Dedifferentiated amniotic fluid mesenchymal stem cell (primary cell): ENCODE measurements at regions not wholly inside any gene's neighbourhood (a gene's known extent, or its start where the extent isn't known, plus 50 kb on each side); places are given as distances from the start of the nearest gene placed in this dataset.
"Not testable (repeated sequence)": the region's sequence is repeated elsewhere in the genome, so short reads cannot be mapped to it uniquely, and the experiment has no call there.

Experiments
- DNase-seq: peaks from one replicate; pipeline ENCODE4 v3.0.0-alpha.2; 2016; ENCODE audit errors: extremely low spot score

DNA sequence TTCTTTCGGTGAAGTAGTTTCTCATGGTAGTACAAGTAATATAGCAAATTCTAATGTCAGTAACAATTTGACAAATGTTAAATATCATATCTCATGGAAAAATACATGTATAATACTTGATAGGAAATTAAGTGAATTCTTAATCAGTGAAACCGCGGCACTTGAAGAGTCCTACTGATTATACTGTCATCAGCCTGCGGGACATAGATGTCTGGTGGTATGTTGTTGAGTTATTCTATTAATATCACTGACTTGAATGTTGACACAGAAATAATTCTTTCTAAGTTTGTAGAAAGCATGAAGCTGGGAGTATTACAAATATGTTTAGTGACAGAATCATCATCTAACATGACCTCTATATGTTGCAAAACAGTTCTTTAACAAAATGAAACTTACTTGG lies 479.8 kb upstream of the IMPG1 start:
- DNase-seq = no peak

DNA sequence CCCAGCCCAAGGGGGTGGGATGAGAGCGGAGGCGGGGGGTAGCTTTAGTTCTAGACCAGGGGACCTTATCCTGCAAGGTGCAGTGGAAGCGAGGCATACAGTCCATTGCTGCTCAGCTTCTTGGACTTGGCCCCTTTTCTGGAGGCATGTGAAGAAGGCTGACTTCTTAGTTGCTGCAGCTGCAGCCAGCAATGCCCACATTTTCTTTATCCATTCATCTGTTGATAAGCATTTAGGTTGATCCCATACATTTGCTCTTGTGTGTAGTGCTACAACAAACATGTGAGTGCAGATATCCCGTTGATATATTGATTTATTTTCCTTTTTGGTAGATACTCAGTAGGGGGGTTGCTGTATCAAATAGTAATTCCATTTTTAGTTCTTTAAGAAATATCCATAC lies 461.2 kb upstream of the IMPG1 start:
- no peak for DNase-seq

DNA sequence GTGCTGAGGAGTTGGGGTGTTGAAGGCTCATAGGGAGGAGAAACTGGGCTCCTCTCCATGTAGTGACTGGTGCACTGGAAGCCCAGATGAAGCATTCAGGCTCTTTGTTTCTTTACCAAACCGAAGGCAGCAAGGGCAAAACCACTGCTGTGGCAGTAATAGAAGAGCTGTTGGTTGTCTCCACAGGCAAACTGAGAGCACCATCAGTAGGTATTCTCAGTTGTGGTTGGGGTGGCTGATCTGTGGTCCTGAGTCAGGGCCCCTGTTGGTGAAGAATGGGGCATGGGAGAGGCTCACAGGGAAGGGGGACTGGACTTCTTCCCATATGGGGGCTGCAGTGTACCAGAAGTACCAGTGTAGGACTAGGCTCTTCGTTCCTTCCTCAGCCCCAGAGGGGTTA lies 460.2 kb upstream of the IMPG1 start:
- no peak for DNase-seq

DNA sequence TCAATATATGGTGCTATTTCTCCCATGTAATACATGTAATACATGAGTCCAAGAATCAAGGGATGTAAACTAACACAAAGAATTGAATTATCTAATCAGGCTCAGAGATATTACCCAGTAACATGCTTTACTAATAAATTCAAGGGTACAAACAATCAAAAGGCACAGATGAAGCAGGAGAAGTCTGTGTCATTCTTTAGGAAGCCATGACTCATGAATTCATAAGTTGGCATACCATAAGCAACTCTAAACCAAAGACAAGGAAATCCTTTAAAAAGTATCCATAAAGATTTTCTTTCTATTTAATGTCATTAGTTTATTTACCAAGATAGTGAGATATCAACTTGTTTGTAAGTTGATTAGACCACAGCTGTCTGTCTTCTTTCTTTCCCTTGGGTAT lies 446.0 kb upstream of the IMPG1 start:
- DNase-seq = no peak

DNA sequence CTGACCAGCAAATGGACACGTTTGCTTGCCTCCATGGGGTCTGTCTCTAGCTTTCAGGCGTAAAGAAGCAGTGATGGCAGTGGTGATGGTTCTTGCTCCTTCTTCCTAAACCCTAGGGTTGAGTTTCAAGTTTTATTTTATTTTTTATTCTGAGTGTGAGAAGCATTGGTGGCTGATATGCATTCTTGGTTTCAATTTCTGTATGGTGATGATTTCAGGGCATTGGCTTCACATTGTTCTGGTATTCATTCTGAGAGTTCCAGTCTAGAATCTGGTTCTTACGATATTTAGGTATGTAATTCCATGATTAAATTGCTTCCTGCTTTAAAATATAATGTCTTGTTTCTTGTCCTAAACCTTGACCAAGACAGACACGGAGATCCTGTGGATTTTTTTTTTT lies 444.5 kb upstream of the IMPG1 start:
- DNase-seq = no peak

DNA sequence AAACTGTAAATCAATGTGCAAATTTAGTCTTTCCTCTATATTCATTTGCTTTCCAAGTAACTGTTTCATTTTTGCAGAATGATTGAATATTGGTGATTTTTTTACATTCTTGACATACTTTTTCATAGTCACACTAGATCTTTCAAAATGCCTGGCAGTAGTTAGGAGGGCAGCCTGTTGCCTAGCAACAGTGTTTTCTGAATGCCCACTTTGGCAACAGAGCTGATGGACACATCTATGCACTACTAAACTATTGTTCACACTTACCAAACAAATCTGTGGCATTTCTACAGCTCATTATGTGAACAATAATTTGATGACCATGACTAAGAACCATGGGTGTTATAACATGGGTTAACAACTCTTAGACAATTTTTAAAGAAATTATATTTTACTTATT lies 438.0 kb upstream of the IMPG1 start:
- no peak for DNase-seq

DNA sequence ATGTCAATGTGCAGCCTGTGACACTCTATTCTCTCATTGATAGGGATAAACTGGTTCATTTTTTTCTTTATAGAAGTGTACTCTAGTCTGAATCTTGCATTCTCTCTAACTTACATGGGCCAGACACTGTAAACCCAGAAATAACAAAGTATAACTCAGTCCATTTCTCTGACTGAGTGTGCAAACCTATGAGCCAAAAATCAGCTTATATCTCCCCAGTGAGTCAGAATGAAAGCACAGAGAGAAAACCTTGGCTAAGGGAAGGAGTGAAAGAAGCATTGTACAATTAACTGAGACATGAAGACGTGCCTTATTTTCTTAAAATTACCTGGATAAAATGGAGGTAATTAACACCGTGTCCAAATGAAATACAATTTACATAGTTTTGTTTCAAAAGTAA lies 436.9 kb upstream of the IMPG1 start:
- no peak for DNase-seq

DNA sequence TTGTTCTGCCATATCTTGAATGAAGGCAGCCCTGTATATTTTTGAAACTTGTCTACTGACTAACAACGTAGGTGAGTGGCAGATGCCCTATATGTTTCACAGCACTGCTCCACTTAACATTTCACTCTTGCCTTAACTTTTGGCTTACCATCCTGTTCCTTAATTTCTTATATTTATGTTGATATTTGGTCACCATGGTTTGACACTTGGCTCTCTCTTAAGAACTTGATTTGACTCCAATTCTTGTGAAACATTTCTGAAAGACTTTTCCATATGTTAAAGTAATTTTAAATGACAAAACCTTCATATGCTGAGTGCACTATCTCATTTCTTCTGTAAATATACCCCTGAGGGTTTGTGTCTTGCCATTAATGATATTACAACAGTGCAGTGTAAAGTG lies 434.3 kb upstream of the IMPG1 start:
- DNase-seq = no peak

DNA sequence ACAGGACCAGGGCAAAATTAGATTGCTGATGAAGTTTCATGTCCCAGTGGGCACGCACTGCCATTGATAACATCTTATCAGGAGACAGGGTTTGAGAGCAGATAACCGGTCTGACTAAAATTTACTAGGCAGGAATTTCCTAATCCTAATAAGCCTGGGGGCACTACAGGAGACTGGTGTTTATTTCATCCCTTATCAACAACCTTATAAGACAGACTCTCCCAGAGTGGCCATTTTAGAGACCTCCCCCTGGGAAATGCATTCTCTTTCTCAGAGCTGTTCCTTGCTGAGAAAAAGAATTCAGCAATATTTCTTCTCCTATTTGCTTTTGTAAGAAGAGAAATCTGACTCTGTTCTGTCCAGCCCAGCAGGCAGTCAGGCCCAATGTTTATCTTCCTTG lies 423.4 kb upstream of the IMPG1 start:
- no peak for DNase-seq

DNA sequence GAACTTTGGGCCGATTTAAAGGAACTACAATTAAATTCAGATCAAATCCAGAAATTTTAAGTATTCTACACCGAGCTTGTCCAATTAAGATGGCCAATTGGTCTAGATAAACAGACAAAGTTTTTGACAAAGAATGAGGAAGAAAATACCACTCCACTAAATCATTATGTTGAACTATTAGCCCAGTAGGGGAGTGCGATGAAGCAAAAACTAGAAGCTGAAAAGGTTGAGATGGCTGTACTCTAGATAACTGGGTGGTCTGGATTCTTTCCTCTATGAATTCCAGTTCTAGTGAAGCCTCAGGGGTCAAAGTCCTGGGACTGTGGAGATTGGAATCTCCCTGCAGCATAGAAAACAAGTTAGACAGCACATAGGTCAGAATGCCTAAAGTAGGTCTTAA lies 418.9 kb upstream of the IMPG1 start:
- not testable (repeated sequence) for DNase-seq

DNA sequence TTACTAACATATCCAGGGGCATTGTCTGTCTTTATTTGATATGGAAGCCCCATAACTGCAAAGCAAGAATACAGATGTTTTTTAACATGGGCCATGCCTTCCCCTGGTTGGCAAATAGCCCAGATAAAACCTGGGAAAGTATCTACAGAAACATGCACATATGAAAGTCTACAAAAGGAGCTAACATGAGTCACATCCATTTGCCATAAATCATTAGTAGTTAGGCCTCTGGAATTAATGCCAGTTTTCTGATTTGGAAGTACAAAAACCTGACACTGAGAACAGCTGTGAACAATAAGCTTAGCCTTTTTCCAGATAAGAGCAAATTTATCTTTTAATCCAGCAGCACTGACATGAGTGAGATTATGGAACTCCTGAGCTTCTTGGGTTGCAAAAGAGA lies 418.0 kb upstream of the IMPG1 start:
- no peak for DNase-seq

DNA sequence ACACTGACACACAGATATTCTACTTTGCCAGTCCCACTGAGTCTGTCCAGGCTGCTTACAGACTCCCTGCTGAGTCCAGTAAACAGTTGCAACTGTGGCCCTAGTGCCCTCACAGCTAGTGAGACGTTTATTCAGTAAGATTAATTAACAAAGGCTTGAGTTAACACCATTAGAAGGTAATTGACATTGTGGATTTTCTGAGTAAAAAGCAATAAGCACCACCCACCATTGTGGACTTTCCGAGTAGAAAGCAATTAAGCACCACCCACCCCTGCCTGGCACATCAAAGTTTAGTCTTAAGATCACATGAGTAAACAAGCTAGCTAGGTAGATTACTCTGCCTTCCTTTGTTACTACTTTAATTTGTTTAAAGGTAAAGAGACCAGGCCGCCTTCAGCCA lies 408.6 kb upstream of the IMPG1 start:
- no peak for DNase-seq

DNA sequence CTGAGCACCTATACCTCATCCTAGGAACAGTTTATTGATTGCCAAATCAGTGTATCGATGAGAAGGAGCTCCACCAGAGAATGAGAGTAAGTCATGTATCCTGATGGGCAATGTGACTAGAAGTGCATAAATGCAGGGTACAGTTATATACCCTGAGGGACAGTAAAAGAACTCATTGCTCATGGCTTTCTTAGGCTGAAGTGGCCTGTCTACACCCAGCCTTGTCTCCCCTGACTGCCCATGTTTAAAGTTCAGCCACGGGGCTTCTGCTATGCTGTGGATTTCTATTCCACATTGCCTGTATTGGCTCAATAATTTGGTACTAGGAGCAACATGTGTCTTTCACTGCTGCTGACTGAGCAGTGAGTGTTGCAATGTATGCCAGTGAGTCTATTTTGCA lies 400.4 kb upstream of the IMPG1 start:
- DNase-seq = no peak

DNA sequence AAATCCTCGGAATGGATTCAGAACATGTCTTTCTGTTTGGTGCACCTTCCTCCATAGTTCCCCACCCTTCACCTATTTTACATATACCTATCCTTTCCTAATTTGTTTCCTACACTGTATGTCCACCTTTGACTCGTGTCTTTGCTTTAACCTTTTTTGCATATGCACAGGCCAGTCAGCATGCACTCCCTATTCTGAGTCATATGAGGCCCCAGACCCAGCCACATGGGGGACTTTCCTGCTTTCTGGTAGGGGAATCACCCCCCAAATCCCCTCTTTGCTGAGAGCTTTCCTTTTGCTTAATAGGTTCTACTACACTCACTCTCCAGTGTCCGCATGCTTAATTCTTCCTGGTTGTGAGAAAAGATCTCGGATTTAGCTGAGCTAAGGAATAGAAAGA lies 393.8 kb upstream of the IMPG1 start:
- DNase-seq = no peak

DNA sequence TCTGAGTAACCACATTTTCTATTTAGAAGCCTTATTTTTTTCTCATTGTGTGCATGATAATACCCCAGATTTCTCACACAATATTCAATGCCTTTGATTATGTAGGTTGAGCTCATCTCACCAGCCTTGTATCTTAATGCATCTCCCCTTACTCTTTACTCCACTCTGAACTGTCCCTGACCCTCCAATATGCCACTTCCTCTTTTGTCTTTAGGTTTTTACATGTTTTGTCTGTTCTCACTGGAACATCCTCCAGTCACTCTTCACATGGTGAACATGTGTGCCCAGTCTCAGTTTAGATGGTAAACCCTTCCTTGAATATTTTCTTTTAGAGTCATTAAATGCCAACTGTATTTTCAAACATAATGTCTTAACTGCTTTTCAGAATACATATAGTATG lies 392.9 kb upstream of the IMPG1 start:
- no peak for DNase-seq

DNA sequence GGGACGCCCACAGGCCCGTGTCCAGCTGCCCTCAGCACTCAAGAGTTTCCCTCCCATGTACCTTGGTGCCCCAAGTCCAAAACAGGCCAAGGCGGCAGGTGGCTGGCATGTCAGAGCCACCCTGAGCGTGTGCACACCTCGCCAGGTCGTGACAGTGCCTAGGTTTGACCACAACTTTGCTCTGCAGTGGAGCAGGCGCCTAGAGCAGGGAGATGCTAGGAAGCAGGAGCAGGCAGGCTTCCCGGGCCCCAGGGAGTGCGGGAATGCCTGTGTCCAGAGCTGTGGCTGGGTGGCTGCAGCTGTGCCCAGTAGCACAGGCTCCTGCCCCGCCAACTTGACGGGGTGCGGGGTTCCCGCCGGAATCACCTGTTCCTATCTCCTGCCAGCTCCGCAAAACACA lies 380.8 kb upstream of the IMPG1 start:
- no peak for DNase-seq

DNA sequence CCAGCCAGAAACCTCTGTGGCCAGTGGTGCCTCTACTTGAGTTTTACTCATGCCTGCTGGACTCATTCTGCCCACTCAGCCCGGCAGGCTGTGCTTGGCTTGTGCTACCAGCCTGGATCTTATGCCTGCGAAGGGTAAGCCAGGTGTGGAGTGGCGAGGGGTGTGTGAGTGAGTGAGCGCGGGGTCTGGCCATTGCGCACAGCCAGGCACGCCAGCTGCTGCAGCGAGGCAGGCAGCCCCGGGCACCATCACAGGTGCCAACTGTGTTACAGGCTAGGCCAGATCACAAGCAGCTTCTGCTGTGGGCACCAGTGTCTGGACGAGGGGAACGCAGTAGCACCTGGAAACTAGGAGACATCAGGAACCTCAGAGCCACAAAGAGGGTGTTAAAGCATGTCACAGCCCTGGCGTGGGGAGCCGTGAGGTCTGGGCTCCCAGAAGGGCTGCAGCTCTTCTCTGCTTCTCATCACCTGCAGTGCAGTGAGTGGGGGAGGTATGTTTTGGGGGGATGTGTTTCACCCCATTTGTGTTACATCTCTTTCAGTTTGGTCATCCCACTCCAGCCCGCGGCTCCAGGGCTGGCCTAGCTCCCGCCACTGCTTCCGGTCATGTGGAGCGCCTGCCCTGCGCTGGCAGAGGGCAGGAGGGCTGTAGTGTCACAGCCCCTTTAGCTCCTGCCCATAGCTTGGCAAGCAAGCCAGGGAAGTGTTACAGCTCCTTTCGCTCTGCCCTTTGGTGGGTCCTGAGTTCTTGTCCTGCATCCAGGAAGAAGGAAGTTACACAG lies 379.7 kb upstream of the IMPG1 start:
- DNase-seq = no peak

DNA sequence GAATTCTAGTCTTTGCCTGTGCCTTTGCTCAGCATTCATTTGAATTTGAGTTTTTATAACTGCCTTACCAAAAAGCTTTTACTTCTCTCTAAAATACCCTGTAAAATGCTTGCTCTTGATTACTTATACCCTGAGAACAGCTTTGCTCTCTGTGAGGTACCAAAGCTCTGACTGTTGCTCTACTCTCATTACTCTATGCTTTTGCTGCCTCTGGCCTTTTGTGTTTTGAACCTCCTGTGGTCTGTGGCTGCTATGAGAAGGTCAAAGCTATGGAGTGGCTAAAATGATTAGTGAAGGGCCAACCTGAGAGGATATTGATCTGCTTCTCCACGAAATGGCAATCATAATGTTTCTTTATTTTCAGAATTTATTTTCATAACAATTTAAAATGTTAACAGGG lies 375.6 kb upstream of the IMPG1 start:
- no peak for DNase-seq

DNA sequence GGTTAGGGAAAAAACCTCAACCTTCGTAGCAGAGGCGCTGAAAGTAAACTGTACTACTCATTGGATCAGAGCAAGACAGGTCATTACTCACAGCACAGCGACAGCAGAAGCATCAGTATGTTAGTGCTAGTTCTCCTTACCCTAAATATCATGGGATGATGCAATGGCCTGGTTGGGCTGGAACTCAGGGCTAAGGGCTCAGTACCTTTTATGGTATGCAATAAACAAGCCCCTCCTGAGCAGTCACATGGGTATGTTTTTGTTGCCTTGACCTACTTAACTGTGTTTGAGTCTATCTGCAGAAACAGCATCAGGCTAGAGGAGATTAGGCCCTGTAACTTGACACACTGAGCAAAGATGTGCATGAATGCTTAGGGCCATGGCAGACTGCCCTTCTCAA lies 369.4 kb upstream of the IMPG1 start:
- no peak for DNase-seq

DNA sequence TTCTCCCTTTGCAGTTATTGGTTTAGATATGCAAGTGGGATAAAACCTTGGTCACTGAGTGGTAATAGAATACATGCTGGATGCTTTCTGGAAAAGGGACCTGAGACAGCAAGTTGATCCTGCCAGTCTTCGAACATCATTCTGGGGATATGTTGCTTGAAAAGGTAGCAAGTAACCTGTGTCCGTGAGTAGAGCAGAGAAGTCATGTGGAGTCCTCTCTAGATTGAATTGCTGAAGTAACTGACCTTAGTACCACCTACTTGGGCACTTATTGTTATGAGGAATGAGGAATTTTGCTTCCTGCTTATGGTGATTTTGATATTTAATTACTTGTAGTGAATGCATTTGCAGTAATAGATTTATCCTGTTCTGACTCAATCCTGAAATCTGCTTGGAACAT lies 367.3 kb upstream of the IMPG1 start:
- no peak for DNase-seq

DNA sequence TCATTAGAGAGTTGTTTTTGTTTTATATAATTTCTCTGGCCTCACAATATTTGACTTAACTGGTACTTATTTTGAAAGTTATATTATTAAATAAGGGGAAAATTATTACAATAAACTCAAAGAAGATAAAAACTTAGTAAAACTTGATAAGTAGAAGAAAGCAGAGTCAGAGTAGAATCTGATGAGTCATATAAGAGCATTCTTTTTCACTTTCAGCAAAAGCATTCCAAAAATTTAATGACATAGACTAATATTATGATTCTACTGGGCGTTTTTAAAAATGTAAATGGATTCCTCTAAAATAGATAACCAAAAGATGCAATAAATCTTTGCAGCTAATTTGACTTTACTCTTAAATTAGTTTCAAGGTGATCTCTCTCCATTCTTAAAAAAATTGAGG lies 366.3 kb upstream of the IMPG1 start:
- DNase-seq = no peak

DNA sequence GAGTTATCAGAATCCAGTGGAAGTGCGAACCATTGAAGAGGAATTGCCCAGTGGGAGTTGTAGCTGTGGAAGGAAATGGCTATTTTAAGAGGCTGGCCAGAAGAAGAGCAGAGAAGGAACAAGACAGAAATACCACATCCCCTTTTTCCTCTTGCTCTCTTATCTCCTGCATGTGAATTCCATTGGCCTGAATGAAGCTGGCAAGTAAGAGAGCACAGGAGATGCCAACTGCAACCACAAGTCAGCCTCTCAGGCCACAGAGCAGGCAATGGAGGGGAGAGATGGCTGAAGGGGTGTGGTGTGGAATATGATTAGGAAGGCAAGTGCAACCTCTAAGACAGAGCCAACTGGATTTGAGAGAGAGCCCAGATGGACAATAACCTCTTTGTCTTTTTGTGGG lies 362.7 kb upstream of the IMPG1 start:
- no peak for DNase-seq

DNA sequence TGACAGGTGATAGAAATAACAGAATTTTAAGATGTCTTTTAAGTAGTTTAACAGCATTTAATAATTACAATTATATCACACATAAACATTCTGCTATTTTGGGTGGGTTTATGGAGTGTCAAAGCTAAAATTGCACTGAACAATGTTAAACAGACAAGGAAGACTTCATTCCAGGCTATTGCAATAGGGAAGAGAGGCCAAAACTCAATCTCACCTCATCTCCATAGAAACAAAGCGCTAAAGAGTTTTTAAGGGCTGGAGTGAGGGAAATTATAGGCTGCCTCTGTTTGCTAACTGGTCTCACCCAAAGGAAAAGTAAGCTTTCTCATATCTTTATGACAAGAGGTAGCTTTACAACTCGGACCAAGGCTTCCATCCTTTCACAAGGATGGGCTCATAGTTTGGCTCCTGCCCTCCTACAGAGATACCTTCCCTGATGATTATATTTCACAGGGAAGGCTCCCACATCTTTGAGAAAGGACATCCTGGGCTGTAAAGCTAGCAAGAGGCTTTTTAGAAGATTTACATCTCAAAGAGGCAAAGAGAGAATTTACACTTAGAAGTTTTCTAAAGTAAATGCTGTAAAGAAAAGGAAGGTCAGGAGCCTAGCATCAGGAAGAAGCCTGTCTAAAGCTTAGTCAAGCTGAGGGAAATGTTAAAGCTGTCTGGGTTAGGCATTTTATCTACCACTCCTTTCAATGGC lies 350.2 kb upstream of the IMPG1 start:
- DNase-seq = no peak

DNA sequence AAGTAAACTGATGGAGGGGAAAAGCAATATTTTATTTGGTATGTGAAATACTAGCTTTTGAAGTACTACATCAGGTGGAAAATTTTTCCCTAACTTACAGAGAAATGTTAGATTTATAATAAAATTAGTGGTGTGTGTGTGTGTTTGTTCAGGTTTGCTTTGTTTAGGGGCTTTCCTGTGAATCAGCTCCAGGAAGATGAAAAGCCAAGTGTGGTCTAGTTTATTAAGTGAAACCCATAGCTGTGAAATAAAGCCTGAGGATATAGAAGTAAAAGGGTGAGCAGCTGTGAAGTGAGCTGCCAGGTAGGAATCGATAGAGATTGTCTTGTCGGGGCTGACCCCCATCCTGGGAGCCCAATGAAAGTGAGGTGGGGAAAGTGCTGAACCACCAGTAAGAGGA lies 347.6 kb upstream of the IMPG1 start:
- no peak for DNase-seq
